H4 (cell line): ENCODE measurements at regions not wholly inside any gene's neighbourhood (a gene's known extent, or its start where the extent isn't known, plus 50 kb on each side); places are given as distances from the start of the nearest gene placed in this dataset.

ENCODE experiments used
- DNase-seq: peaks from one replicate; pipeline ENCODE4 v3.0.0-alpha.2; 2015; ENCODE audit warnings: low spot score

DNA sequence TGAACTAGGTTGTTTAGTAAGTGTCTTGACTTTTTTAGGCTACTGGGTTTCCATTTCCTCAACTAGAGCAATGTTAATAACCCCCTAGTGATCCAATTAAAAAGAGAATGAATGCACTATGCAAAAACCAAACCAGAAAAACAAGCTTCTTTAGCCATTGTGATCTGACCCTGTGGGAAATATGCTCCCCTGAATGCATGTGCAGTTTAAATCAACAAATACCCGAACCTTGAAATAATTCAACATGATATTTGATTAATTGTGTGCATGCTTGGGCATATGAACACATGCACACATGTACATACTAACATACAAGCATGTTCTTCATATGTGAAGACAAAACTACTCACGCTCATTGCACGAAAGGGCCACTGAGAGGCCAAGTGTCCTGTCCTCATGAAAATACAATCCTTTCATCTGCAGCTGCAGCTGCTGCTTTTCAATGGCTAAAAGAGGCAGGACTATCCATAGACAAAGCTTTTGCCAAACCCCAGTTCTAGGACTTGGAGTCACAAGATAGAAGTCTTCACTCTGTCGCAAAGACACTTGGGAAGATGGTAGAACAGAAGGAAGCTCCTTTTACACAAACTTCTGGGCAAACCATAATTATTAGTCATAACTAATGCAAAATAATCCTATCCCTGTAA, 207.1 kb upstream of the POU3F2 start:
- DNase-seq = no peak

DNA sequence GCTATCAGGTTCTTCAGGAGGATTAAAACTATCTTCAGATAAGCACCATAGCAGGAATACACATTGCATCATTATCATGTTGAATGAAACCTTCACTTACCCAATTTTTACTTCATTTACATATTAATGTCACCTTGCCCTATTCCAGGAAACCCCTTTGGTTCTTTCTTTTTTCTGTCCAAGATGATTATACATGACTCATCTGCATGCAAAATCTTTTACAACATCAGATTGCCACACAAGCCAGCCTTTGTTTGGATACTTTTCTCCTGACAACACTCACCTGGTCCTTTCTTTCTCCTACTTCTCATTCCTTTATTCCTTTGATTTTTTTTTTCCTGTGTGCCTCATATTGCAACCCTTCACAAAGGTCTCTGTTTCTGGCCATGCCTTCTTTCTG, 200.5 kb upstream of the POU3F2 start:
- no peak for DNase-seq

- DNase-seq = no peak
Measured at GRCh38 chr6:98634569-98634968, 199.8 kb upstream of the POU3F2 start.

GRCh38 chr6:98635191-98635590, 199.2 kb upstream of the POU3F2 start:
- no peak for DNase-seq

GRCh38 chr6:98636941-98637340, 197.4 kb upstream of the POU3F2 start:
- DNase-seq = no peak

GRCh38 chr6:98639089-98639635, 195.2 kb upstream of the POU3F2 start:
- DNase-seq = no peak

GRCh38 chr6:98640366-98640765, 194.0 kb upstream of the POU3F2 start:
- no peak for DNase-seq

DNA sequence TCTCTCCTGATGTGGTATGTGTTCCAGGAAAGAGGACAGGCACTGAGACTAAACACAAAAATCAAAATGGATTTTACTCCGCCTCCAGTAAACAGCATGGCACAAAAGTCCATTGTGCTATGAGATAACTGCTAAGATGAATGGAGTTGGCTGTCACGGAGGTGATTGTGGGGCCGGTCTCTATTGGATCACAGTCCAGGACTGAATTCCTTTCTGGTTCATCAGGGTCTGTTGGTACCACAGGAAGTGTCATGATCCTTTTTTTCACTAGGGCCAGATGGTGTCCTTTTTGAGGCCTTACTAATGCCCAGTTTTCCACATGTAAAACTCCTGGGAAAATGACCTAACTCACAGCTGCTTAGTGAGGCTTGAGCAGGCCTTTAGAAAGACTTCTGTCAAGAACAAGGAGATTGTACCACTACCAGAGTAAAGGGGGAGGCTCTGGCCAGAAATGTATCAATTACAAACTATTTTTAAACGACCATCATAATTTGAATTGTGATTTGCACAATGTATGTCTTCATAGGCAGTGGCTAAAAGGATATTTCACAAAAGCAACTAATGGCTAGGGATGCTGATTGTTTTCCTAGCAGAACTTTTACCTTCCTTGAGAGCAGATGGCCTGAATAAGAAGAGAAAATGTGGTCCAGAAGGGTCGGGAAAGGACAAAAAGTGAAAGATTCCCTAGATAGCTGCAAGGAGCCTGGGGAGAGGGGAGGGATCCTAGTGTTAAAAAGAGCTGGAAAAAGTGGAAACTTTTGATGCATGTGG, 192.2 kb upstream of the POU3F2 start:
- peak; percentile 7 for DNase-seq

DNA sequence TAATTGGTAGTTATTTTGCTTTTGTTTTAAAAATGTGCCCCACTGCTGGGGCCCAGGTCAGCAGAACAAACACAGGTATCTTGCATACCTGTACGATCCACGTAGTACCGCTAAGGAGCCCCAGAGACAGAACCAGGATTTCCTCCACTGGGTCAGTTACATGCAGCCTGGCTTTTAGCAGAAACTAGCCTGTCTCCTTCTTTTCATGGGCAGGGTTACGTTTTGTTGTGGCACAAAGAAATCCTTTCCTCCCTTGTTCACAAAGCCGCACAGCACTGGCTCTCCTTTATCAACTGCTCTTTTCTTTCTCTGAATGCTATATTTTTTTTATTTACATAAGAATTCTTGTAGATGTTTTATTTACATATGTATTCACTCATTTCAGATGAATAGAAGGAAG, 190.3 kb upstream of the POU3F2 start:
- DNase-seq = no peak

DNA sequence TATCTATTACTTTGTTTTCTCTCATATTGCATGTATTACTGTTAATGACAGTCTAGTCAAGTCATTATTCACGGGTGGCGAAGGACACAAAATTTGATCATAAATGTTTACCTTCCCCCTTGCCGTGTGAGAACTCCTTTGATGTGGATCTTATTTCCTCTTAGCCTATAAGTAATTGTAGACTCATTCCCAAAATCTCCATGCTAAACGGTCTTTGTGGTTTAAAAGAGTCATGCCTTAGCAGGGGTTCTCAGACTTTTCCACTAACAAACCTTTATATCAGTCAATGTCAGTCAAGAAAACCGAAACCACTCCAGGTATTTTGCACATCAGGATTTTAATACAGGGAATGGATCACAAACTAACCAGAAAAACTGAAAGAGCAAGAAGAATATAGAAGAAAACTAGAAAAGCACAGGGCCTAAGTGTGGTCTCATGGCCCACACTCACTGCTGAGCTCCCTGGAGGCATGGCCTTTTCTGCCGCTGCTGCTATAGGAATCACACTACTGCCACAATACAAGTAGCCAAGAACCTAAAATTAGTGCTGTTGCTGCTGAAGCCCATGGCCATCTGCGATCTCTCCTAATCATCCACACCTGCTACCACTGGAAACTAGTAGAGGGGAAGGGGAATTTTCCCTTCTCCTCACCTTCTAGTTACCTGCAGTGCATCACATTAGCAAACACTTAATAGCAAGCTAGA, 186.0 kb upstream of the POU3F2 start:
- DNase-seq = no peak

GRCh38 chr6:98650941-98651340, 183.4 kb upstream of the POU3F2 start:
- DNase-seq = no peak

DNA sequence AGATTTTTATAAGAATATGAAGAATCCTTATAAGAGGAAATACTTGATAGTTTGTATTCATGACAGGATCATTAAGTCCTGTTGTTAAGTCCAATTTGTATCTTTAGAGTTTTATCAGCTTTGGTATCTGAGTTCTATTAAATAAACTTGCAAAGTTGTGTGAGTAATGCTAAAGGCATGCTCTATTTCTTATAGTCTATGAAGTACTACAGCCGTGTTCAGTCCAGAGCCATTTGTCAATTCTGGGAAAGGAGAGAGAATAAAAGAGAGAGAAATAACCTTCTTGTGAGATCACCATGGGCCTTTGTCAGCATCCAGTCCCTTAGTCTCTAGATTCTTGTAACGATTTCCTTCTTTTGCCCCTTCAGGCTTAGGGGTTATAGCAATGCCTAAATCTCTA, 181.2 kb upstream of the POU3F2 start:
- no peak for DNase-seq

DNA sequence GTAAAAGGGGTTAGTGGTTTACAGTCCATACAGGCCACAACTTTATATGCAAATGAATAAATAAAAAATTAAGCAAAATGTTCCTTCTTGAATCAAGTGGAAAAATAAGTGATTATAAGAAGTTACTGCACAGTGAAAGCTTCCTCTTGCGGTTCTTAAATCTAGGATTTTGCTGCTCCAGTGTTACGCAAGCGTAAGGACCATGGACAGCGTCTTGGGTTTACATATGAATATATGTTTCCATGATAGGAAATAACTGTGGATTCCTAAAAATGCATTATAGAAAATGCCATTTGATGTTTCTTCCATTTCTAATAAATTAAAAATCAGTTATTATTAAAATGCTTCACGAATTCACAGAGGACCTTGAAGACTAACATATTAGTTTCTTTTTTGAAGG, 176.6 kb upstream of the POU3F2 start:
- no peak for DNase-seq

GRCh38 chr6:98669371-98669770, 165.0 kb upstream of the POU3F2 start:
- DNase-seq = no peak

DNA sequence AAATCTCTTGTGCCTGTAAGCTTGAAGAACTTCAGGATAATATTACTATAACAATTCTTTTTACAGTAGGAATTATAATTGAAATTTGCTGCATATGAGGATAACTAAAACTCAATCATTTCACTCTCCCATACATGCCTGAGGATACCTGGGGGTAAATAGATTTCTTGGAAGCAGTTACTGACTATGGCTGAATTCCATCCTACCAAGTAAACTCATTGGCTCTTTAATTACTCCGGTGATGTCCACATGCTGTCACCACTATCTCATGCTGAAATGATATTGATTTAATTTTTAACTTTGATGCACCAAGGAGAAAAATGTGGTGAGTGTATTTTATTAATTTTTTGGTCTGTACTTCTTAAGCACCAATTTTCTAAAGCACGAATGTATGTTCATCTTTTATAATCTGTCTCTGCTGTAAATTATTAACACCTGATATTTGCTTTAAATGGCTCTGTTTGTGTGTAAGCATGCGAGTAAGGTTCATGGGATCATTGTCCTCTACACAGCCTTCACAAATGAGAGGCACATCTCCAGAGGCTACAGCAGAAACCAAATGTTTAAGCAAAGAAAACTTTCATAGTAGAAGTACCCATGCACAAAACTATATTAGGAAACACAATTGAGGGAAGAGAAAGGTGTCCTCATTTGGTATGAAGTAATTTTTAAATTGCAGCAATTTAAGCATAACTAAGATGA, 164.2 kb upstream of the POU3F2 start:
- no peak for DNase-seq

DNA sequence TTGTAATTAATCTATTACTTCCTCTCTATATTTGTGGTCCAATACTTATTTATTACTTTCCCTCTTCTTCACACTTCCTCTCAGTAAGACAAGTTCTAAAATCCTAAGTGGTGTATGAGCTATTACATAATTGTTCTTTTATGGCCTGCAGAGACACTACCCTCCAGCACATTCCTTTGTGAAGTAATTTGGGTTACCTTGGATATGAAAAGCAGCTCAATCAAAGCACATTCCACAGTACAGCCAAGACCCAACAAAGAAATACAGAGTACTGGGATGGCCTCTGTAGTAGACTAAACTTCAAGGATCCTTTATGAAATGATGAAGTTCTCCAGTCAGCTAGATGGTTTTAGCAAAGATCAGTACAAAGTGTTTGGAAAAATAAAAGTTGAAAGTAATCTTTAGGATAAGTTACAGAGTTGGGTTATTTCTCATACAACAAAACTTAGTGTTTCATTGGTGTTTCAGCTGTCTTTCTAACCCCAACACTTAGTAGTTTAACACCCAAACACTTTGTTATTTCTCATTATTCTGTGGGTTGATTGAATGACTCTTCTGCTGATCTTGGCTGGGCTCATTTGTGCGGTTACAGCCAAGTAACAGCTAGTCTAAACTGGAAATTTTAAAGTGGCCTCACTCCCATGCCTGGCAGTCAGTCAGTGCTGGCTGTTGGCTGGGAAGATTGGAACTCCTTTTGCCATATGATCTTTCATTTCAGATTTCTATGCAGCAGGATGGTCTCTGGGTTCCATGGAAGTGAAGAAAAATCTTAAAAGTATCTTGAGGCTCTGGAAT, 161.5 kb upstream of the POU3F2 start:
- DNase-seq = no peak

- DNase-seq = peak; percentile 3
Measured at GRCh38 chr6:98678481-98678880, 155.9 kb upstream of the POU3F2 start.

DNA sequence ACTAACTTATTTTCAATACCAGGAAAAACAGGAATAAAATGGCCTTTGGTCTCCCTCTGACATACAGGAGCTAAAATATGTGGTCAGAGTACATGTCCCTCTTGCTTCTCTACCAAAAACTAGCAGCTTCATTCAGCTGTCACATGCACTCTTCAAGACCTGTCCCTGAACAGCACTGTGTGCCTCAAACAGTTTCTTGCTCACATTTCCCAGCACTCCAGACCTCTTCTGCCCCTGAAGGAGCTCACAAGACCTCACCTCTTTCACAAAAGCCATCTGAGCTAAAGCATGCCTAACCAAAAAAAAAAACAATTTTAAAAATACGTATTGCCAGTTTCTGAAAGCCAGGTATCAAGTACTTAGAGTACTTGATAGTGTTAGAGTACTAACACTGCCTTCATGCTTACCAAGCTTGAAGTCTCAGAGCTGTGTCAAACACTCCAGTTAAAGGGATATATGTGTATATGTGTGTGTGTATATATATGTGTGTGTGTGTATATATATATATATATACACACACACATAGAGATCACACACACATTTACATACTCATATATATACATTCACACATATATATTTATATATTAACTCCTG, 148.3 kb upstream of the POU3F2 start:
- DNase-seq = no peak

GRCh38 chr6:98687752-98688151, 146.6 kb upstream of the POU3F2 start:
- no peak for DNase-seq

GRCh38 chr6:98695091-98695801, 139.1 kb upstream of the POU3F2 start:
- DNase-seq = no peak
